ENCODE measurements at regions not wholly inside any gene's neighbourhood (a gene's known extent, or its start where the extent isn't known, plus 50 kb on each side); places are given as distances from the start of the nearest gene placed in this dataset.

DNA sequence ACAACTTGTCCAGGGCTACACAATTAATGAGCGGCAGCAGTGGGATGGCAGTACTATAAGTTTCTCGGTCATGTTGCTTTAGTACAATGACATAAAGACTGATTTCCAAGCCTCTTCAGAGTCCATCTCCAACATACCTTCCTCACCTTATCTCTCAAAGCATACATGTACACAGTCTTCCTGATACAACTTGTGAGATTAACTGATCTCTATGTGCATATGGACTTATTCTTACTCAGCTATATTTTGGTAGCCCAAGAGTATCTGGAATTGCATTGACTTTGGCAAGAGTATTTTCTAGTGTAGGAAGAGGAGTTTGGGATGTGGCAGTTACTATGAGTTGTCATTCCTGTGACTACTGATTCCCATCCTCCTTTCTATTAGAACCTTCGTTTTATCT lies 575.0 kb downstream of the EDEM1 start:
- TF ChIP-seq POLR2A (IDR thresholded peaks at IDR 0.05): no peak
- TF ChIP-seq, protein P1, sequence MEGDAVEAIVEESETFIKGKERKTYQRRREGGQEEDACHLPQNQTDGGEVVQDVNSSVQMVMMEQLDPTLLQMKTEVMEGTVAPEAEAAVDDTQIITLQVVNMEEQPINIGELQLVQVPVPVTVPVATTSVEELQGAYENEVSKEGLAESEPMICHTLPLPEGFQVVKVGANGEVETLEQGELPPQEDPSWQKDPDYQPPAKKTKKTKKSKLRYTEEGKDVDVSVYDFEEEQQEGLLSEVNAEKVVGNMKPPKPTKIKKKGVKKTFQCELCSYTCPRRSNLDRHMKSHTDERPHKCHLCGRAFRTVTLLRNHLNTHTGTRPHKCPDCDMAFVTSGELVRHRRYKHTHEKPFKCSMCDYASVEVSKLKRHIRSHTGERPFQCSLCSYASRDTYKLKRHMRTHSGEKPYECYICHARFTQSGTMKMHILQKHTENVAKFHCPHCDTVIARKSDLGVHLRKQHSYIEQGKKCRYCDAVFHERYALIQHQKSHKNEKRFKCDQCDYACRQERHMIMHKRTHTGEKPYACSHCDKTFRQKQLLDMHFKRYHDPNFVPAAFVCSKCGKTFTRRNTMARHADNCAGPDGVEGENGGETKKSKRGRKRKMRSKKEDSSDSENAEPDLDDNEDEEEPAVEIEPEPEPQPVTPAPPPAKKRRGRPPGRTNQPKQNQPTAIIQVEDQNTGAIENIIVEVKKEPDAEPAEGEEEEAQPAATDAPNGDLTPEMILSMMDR (IDR thresholded peaks at IDR 0.05): no peak
